ENCODE measurements at regions not wholly inside any gene's neighbourhood (a gene's known extent, or its start where the extent isn't known, plus 50 kb on each side); places are given as distances from the start of the nearest gene placed in this dataset.
A peak's percentile ranks its signal among the peaks of the same experiment; 100 is the strongest.

GRCh38 chr9:16286160-16286559 lies 584.3 kb downstream of the BNC2 start:
- peak; percentile 9 for DNase-seq

More at GRCh38 chr9:16286160-16286559, 584.3 kb downstream of the BNC2 start:
- H3K27me3 ChIP-seq (ENCODE audit: insufficient read depth, low read length): no peaks in the 10 kb centered on the region
- no peak for TF ChIP-seq CTCF (conservative IDR thresholded peaks at IDR 0.05)
- H2BK12ac ChIP-seq (ENCODE audit: insufficient read length, low read depth, low read length): no peak overlapping the region
- H3K4me2 ChIP-seq (ENCODE audit: insufficient read depth, insufficient read length, low read length): no peak overlapping the region
- no peak overlapping the region for H2AFZ ChIP-seq (ENCODE audit: low read length)
- H3K23me2 ChIP-seq (ENCODE audit: insufficient read length, low read depth, low read length, poor library complexity, severe bottlenecking): no peaks in the 10 kb centered on the region
- no peak overlapping the region for H3K4ac ChIP-seq (ENCODE audit: low read depth, low read length)
- no peak overlapping the region for H3K27ac ChIP-seq (ENCODE audit: insufficient read length, low read depth, low read length)
- H2BK120ac ChIP-seq (ENCODE audit: low read depth, low read length, poor library complexity, severe bottlenecking): no peak overlapping the region
- H4K91ac ChIP-seq (ENCODE audit: insufficient read length, low read depth, low read length): no peak overlapping the region
- no peak overlapping the region for H3K23ac ChIP-seq (ENCODE audit: insufficient read length, low read depth, low read length)
- no peak overlapping the region for H2BK5ac ChIP-seq (ENCODE audit: insufficient read length, low read length)
- H3K14ac ChIP-seq (ENCODE audit: insufficient read depth, low read length): no peak overlapping the region
- no peaks in the 10 kb centered on the region for H3K79me2 ChIP-seq (ENCODE audit: insufficient read depth, low read length)
- H3K36me3 Mint-ChIP-seq (ENCODE audit: insufficient read depth in 1 of 3, low read depth in 3 of 3): peaks cover 0 to 5% (median 0%) of the 10 kb centered on the region in 3 experiments; a peak in 1 of 7 replicates
- H4K8ac ChIP-seq (replicated peaks; ENCODE audit: insufficient read length, low read depth, low read length): no peak overlapping the region
- no peaks in the 10 kb centered on the region for H3K79me1 ChIP-seq (ENCODE audit: insufficient read depth, low read depth, low read length, poor library complexity, severe bottlenecking)
- no peak overlapping the region for H3K18ac ChIP-seq (ENCODE audit: insufficient read length, low read depth, low read length)
- H3K9me3 ChIP-seq (ENCODE audit: control insufficient read depth, low read depth, low read length): no peaks in the 10 kb centered on the region
- no peak overlapping the region for H3K9ac ChIP-seq (ENCODE audit: extremely low read depth, insufficient read length, low read length)
- H4K5ac ChIP-seq (ENCODE audit: insufficient read length, low read depth, low read length): no peak overlapping the region
- no CpG with 5 or more reads among the region's 7 CpGs for WGBS (ENCODE audit: extremely low coverage, insufficient read length, low lambda C conversion rate)
- no peak overlapping the region for H3T11ph ChIP-seq (ENCODE audit: low read length)
- no peaks in the 10 kb centered on the region for H4K20me1 ChIP-seq (ENCODE audit: control insufficient read depth, insufficient read depth, insufficient read length)
- H3K4me1 Mint-ChIP-seq: no peaks in the 10 kb centered on the region
- H3K27ac Mint-ChIP-seq: no peak overlapping the region
- no peak overlapping the region for H2BK20ac ChIP-seq (ENCODE audit: low read depth, low read length, poor library complexity, severe bottlenecking)
- peaks cover 3% of the 10 kb centered on the region for H3K27me3 Mint-ChIP-seq (ENCODE audit: low read depth)
- peaks cover 3 to 4% of the 10 kb centered on the region in 2 experiments; a peak in 3 of 5 replicates for H3K9me3 Mint-ChIP-seq
- H3K4me3 Mint-ChIP-seq: no peak overlapping the region
- no peaks in the 10 kb centered on the region for H3K4me1 ChIP-seq (ENCODE audit: insufficient read depth, low read length)
- H3K56ac ChIP-seq (ENCODE audit: insufficient read length, low read depth, low read length): no peak overlapping the region
- no peak overlapping the region for H2AK5ac ChIP-seq (ENCODE audit: insufficient read length, low read length)
- no peak overlapping the region for H2BK15ac ChIP-seq (ENCODE audit: low read depth, low read length)
